ENCODE measurements at regions not wholly inside any gene's neighbourhood (a gene's known extent, or its start where the extent isn't known, plus 50 kb on each side); places are given as distances from the start of the nearest gene placed in this dataset.

DNA sequence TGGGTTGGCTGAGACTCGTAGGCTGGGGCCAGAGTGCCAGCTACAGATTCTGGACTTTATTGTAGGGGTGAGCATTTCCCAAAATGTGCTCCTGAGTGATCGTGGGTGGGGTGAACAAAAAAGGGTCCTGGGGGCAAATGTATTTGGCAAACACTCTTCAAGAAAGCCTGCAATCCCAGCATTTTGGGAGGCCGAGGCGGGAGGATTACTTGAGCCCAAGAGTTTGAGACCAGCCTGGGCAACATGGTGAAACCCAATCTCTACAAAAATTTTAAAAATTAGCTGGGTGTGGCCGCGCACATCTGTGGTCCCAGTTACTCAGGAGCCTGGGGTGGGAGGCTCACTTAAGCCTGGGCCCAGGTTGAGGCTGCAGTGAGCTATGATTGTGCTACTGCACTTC lies 55.5 kb upstream of the CDKN2AIPNL start:
- TF ChIP-seq HMGXB4 (CRISPR knock-in tag; IDR thresholded peaks at IDR 0.05): no peak
- no peak for TF ChIP-seq CTCF (IDR thresholded peaks at IDR 0.05)
- TF ChIP-seq SMAD3 (CRISPR knock-in tag; IDR thresholded peaks at IDR 0.05; ENCODE audit: borderline replicate concordance): no peak
- no peak for TF ChIP-seq GABPB1 (CRISPR knock-in tag; IDR thresholded peaks at IDR 0.05)
- no peak for TF ChIP-seq STAT6 (CRISPR knock-in tag; conservative IDR thresholded peaks at IDR 0.05; ENCODE audit: low read depth)
- TF ChIP-seq MAX (CRISPR knock-in tag; IDR thresholded peaks at IDR 0.05): no peak
- TF ChIP-seq, protein P1, sequence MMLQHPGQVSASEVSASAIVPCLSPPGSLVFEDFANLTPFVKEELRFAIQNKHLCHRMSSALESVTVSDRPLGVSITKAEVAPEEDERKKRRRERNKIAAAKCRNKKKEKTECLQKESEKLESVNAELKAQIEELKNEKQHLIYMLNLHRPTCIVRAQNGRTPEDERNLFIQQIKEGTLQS (CRISPR knock-in tag; conservative IDR thresholded peaks at IDR 0.05): no peak
- TF ChIP-seq ZNF121 (CRISPR knock-in tag; IDR thresholded peaks at IDR 0.05): no peak
- no peak for TF ChIP-seq JUN (CRISPR knock-in tag; IDR thresholded peaks at IDR 0.05)
- TF ChIP-seq MXD4 (CRISPR knock-in tag; IDR thresholded peaks at IDR 0.05; ENCODE audit: borderline replicate concordance): no peak
- TF ChIP-seq NFYB (CRISPR knock-in tag; conservative IDR thresholded peaks at IDR 0.05; ENCODE audit: low read depth): no peak
